Osteoblast (primary cell): ENCODE measurements at regions not wholly inside any gene's neighbourhood (a gene's known extent, or its start where the extent isn't known, plus 50 kb on each side); places are given as distances from the start of the nearest gene placed in this dataset.
"Not testable (repeated sequence)": the region's sequence is repeated elsewhere in the genome, so short reads cannot be mapped to it uniquely, and the experiment has no call there.

Experiments
- DNase-seq: peaks from one replicate; pipeline ENCODE4 v3.0.0; 2011; ENCODE audit warnings: low spot score, mixed read lengths; ENCODE audit not compliant: insufficient read length; ENCODE audit errors: missing footprints
- H2AFZ ChIP-seq: 2 replicates; pipeline ENCODE4 v1.6.0; 2011; ENCODE audit warnings: mild to moderate bottlenecking, low read length
- H3K27ac ChIP-seq: 2 replicates; pipeline ENCODE4 v1.5.1; 2011; ENCODE audit warnings: mild to moderate bottlenecking, low read depth, low read length, moderate library complexity
- H3K27me3 ChIP-seq: 2 replicates; pipeline ENCODE4 v1.6.0; 2012; ENCODE audit warnings: mild to moderate bottlenecking, control low read depth, inconsistent platforms, low read length, moderate library complexity; ENCODE audit not compliant: insufficient read depth
- H3K36me3 ChIP-seq: 2 replicates; pipeline ENCODE4 v1.5.1; 2011; ENCODE audit warnings: mild to moderate bottlenecking, low read length, control low read depth, moderate library complexity; ENCODE audit not compliant: insufficient read depth
- H3K4me1 ChIP-seq: 2 replicates; pipeline ENCODE4 v1.5.1; 2011; ENCODE audit warnings: mild to moderate bottlenecking, low read length, control low read depth, moderate library complexity; ENCODE audit not compliant: insufficient read depth
- H3K4me2 ChIP-seq: 2 replicates; pipeline ENCODE4 v1.6.0; 2011; ENCODE audit warnings: mild to moderate bottlenecking, low read length; ENCODE audit not compliant: insufficient read depth
- H3K4me3 ChIP-seq: fragments of 200-600 bp; sonication (generic); 3 replicates; pipeline ENCODE4 v1.5.1; 2012; ENCODE audit warnings: mild to moderate bottlenecking, low read length, inconsistent platforms; ENCODE audit not compliant: insufficient read depth
- H3K79me2 ChIP-seq: 2 replicates; pipeline ENCODE4 v1.6.0; 2012; ENCODE audit warnings: mild to moderate bottlenecking, low read length, control low read depth, inconsistent platforms; ENCODE audit not compliant: insufficient read depth
- H3K9me3 ChIP-seq: 2 replicates; pipeline ENCODE4 v1.5.1; 2011; ENCODE audit warnings: low read depth, low read length, control low read depth
- H4K20me1 ChIP-seq: 2 replicates; pipeline ENCODE4 v1.6.0; 2012; ENCODE audit warnings: mild to moderate bottlenecking, low read length, control low read depth; ENCODE audit not compliant: insufficient read depth
- TF ChIP-seq, protein P1 (sequence below): IDR thresholded peaks from 2 replicates; pipeline ENCODE4 v1.5.1; 2011; ENCODE audit warnings: mild to moderate bottlenecking, low read depth, low read length, moderate library complexity; ENCODE audit errors: extremely low read depth

DNA sequence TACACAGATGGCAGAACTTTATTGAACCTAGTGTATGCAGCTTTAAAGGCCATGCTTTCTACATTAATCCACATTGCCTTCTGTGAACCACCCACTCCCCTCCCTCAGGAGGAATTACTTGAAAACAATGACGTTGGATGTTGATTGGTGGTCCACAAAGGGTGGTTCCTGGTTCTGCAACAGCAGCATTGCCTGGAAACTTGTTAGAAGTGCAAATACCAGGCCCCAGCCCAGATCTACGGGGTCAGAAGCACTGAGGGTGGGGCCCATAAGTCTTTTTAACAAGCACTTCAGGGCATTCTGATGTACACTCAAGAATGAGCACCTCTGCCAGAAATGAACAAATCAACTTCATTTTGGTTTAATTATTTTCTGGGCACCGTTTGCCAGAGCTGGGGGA is 91.0 kb downstream of the ISX start:
- Histone ChIP-seq H3K27me3 (peaks cover 6% of the 10 kb centered on the region), H3K27ac (no peak overlapping the region), H3K9me3 (no peaks in the 10 kb centered on the region), H4K20me1 (no peaks in the 10 kb centered on the region), H2AFZ (no peak overlapping the region), H3K4me2 (no peak overlapping the region), H3K79me2 (no peaks in the 10 kb centered on the region), H3K4me3 (no peak overlapping the region), H3K36me3 (no peaks in the 10 kb centered on the region), H3K4me1 (no peaks in the 10 kb centered on the region)
- TF ChIP-seq, protein P1, sequence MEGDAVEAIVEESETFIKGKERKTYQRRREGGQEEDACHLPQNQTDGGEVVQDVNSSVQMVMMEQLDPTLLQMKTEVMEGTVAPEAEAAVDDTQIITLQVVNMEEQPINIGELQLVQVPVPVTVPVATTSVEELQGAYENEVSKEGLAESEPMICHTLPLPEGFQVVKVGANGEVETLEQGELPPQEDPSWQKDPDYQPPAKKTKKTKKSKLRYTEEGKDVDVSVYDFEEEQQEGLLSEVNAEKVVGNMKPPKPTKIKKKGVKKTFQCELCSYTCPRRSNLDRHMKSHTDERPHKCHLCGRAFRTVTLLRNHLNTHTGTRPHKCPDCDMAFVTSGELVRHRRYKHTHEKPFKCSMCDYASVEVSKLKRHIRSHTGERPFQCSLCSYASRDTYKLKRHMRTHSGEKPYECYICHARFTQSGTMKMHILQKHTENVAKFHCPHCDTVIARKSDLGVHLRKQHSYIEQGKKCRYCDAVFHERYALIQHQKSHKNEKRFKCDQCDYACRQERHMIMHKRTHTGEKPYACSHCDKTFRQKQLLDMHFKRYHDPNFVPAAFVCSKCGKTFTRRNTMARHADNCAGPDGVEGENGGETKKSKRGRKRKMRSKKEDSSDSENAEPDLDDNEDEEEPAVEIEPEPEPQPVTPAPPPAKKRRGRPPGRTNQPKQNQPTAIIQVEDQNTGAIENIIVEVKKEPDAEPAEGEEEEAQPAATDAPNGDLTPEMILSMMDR = no peak
- DNase-seq = no peak

DNA sequence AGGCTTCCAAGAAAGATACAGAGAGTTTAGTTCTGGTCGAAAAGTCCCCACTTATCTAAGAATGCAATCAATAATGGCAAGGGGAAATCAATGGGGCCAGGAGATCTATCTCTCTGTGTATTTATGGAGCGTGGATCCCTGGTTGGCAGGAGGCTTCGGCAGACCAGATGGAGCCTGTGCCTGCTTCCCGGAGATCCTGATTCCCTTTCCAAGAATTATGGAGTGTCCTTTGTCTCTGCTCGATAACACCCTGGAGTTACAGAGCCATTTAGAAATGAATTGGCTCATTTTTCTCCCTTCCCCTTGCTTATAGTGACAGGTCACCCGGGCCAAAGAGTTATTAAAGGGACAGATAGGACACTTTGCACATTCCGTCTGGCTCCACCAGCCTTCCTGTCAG is 92.4 kb downstream of the ISX start:
- H3K4me1 ChIP-seq = no peaks in the 10 kb centered on the region
- H3K4me3 ChIP-seq = no peak overlapping the region
- H3K4me2 ChIP-seq = no peak overlapping the region
- no peak overlapping the region for H3K27ac ChIP-seq
- no peaks in the 10 kb centered on the region for H4K20me1 ChIP-seq
- no peaks in the 10 kb centered on the region for H3K9me3 ChIP-seq
- TF ChIP-seq, protein P1 = no peak
- no peaks in the 10 kb centered on the region for H3K36me3 ChIP-seq
- H3K79me2 ChIP-seq = no peaks in the 10 kb centered on the region
- H2AFZ ChIP-seq = no peak overlapping the region
- DNase-seq = no peak
- peaks cover 6% of the 10 kb centered on the region for H3K27me3 ChIP-seq

DNA sequence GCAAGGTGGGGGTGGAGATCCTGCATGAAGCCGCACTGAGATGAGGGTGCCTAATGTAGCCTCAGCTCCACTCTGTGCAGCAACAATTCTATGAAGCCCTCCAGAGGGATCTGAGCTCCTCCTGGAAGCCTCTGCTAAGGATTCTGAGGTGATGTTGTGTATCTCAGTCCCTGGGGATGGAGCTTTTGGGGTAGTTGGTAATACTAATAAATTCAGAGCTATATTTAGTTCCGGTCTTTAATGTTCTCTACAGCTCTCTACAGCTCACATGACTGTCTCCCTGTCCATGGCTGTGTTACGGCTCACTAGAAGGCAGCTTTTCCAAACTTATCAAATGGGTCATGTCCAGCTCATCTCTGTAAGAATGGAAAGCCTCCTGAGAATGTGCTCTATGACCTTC is 93.4 kb downstream of the ISX start:
- H2AFZ ChIP-seq = no peak overlapping the region
- no peak overlapping the region for H3K4me2 ChIP-seq
- H3K27me3 ChIP-seq = peaks cover 6% of the 10 kb centered on the region
- H3K27ac ChIP-seq = no peak overlapping the region
- DNase-seq = no peak
- H3K79me2 ChIP-seq = no peaks in the 10 kb centered on the region
- H3K9me3 ChIP-seq = no peaks in the 10 kb centered on the region
- H3K4me3 ChIP-seq = no peak overlapping the region
- TF ChIP-seq, protein P1 = no peak
- H4K20me1 ChIP-seq = no peaks in the 10 kb centered on the region
- no peaks in the 10 kb centered on the region for H3K4me1 ChIP-seq
- H3K36me3 ChIP-seq = no peaks in the 10 kb centered on the region

GRCh38 chr22:35160268-35160667 is 94.3 kb downstream of the ISX start:
- TF ChIP-seq, protein P1 = no peak
- DNase-seq = peak; percentile 46

GRCh38 chr22:35165896-35166295 is 91.4 kb upstream of the HMGXB4 start:
- H3K79me2 ChIP-seq, DNase-seq, H3K4me1 ChIP-seq, H4K20me1 ChIP-seq, H2AFZ ChIP-seq, H3K9me3 ChIP-seq, H3K36me3 ChIP-seq, H3K27ac ChIP-seq, H3K4me2 ChIP-seq, H3K27me3 ChIP-seq, H3K4me3 ChIP-seq: not testable (repeated sequence)

More at GRCh38 chr22:35160268-35160667, 94.3 kb downstream of the ISX start:
- no peaks in the 10 kb centered on the region for H4K20me1 ChIP-seq
- no peak overlapping the region for H3K4me2 ChIP-seq
- no peak overlapping the region for H3K27ac ChIP-seq
- H3K36me3 ChIP-seq = no peaks in the 10 kb centered on the region
- no peak overlapping the region for H2AFZ ChIP-seq
- no peaks in the 10 kb centered on the region for H3K4me1 ChIP-seq
- no peaks in the 10 kb centered on the region for H3K79me2 ChIP-seq
- no peaks in the 10 kb centered on the region for H3K9me3 ChIP-seq
- peaks cover 3% of the 10 kb centered on the region for H3K27me3 ChIP-seq
- no peak overlapping the region for H3K4me3 ChIP-seq
